ENCODE measurements at regions not wholly inside any gene's neighbourhood (a gene's known extent, or its start where the extent isn't known, plus 50 kb on each side); places are given as distances from the start of the nearest gene placed in this dataset.

DNA sequence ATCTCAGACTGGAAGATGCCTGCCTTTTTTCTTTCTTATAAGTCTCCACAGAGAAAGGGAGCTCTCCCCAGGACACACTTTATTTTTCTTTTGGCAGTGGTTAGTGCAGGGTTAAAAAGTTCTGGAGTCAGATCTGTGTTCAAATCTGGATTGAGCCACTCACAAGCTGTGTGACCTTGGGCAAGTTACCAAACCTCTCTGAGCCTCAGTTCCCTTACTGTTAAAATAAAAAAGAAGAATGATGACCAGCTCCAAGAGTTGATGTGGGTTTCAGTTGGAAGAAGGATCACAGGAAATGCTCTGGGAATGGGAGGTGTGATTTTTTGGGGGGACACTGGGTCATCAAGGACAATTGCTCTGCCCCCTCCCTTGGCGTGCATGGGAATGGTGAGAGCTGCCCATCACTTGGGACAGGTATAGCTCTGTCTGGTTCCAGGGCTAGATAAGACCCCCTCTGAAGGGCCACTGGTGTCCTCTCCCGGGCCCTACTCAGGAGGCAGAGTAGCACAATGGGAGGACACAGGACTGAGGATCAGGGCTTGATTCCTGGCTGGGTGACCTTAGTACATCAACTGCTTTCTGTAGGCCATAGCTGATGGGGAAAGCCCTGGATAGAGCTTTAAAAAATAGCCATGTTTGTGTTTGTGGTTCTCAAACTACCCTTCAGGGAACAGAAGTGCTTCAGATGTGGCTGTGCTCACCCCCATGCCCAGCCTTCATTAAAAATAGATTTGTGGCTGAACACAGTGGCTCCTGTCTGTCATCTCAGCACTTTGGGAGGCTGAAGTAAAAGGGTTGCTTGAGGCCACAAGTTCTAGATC lies 228.3 kb downstream of the MIAT start:
- Histone ChIP-seq H3K9me3 (ENCODE audit: severe bottlenecking) (no peaks in the 10 kb centered on the region), H3K4me3 (ENCODE audit: low read depth, low read length) (no peak overlapping the region), H3K27ac (no peak overlapping the region), H3K36me3 (no peaks in the 10 kb centered on the region), H3K27me3 (ENCODE audit: insufficient read depth, low read depth, severe bottlenecking) (no peaks in the 10 kb centered on the region)
- TF ChIP-seq, protein P1, sequence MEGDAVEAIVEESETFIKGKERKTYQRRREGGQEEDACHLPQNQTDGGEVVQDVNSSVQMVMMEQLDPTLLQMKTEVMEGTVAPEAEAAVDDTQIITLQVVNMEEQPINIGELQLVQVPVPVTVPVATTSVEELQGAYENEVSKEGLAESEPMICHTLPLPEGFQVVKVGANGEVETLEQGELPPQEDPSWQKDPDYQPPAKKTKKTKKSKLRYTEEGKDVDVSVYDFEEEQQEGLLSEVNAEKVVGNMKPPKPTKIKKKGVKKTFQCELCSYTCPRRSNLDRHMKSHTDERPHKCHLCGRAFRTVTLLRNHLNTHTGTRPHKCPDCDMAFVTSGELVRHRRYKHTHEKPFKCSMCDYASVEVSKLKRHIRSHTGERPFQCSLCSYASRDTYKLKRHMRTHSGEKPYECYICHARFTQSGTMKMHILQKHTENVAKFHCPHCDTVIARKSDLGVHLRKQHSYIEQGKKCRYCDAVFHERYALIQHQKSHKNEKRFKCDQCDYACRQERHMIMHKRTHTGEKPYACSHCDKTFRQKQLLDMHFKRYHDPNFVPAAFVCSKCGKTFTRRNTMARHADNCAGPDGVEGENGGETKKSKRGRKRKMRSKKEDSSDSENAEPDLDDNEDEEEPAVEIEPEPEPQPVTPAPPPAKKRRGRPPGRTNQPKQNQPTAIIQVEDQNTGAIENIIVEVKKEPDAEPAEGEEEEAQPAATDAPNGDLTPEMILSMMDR (IDR thresholded peaks at IDR 0.05; ENCODE audit: low read depth, low read length): no peak
- no peak for DNase-seq

DNA sequence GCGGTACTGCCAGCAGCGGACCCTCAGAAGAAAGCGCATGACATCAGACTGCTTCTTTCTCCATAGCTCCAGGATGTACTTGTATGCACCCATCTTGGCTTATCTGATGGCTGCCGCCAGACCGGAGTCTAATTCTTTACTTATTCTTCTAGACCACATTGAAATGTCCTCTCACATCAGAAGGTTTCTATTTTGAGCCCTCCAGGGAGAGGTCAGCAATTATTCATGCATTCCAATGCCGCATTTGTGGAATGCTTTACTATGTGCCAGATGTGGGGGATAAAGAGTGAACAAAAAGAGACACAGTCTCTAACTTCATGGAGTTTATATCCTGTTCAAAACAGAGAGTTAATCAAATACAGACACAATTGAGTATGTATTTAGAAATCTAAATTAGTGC lies 230.1 kb downstream of the MIAT start:
- no peaks in the 10 kb centered on the region for H3K9me3 ChIP-seq (ENCODE audit: severe bottlenecking)
- no peak overlapping the region for H3K27ac ChIP-seq
- no peaks in the 10 kb centered on the region for H3K27me3 ChIP-seq (ENCODE audit: insufficient read depth, low read depth, severe bottlenecking)
- no peak overlapping the region for H3K4me3 ChIP-seq (ENCODE audit: low read depth, low read length)
- no peak for DNase-seq
- TF ChIP-seq, protein P1 (IDR thresholded peaks at IDR 0.05; ENCODE audit: low read depth, low read length): no peak
- H3K36me3 ChIP-seq: no peaks in the 10 kb centered on the region

DNA sequence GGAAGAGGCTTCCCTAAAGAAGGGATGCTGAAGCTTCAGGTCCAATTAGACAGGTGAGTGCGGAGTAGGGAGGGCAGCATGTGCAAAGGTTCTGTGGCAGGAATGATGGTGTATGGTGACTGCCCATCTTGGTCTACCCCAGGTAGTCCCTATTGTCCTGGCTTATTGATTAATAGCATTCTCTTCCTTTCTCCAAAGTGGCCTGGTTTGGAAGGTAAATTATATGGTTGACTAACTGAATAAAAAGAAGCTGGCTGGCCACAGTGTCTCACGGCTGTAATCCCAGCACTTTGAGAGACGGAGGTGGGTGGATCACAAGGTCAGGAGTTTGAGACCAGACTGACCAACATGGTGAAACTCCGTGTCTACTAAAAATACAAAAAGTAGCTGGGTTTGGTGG lies 230.5 kb downstream of the MIAT start:
- no peak for DNase-seq
- Histone ChIP-seq H3K27me3 (ENCODE audit: insufficient read depth, low read depth, severe bottlenecking) (no peaks in the 10 kb centered on the region), H3K27ac (no peak overlapping the region), H3K36me3 (no peaks in the 10 kb centered on the region), H3K4me3 (ENCODE audit: low read depth, low read length) (no peak overlapping the region), H3K9me3 (ENCODE audit: severe bottlenecking) (no peaks in the 10 kb centered on the region)
- TF ChIP-seq, protein P1 (IDR thresholded peaks at IDR 0.05; ENCODE audit: low read depth, low read length): no peak

DNA sequence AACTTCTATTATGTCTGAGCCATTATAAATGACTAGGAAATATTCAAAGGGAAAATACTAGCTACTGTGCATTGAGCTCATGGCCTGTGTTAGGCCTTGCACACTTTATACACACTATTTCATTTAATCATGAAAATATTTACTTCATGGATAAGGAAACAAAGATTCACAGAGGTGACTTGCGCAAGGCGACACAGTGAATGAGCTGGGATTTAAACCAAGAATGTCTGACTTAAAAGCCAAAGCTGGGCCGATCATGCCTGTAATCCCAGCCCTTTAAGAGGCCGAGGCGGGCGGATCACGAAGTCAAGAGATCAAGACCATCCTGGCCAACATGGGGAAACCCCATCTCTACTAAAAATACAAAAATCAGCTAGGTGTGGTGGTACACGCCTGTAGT lies 231.5 kb downstream of the MIAT start:
- no peak for DNase-seq
- Histone ChIP-seq H3K4me3 (ENCODE audit: low read depth, low read length) (no peak overlapping the region), H3K27ac (no peak overlapping the region), H3K27me3 (ENCODE audit: insufficient read depth, low read depth, severe bottlenecking) (no peaks in the 10 kb centered on the region), H3K36me3 (no peaks in the 10 kb centered on the region), H3K9me3 (ENCODE audit: severe bottlenecking) (no peaks in the 10 kb centered on the region)
- TF ChIP-seq, protein P1 (IDR thresholded peaks at IDR 0.05; ENCODE audit: low read depth, low read length): no peak

DNA sequence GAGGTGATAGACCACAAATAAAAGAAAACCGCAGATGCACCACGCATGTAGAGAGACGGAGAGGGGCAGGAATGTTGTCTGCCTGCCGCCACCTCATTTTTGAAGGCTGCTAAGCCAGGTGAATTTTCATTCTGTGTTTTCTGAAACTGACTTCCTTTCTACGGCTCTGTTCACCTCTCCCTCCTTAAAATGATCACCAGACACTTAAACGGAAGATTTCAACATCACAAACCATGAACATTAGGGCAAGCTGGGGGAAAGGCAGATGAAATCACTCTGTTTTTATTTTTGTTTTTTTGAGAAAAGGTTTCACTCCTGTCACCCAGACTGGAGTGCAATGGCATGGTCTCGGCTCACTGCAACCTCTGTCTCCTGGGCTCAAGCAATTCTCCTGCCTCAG lies 232.4 kb downstream of the MIAT start:
- no peaks in the 10 kb centered on the region for H3K9me3 ChIP-seq (ENCODE audit: severe bottlenecking)
- no peak overlapping the region for H3K4me3 ChIP-seq (ENCODE audit: low read depth, low read length)
- no peak overlapping the region for H3K27ac ChIP-seq
- TF ChIP-seq, protein P1 (IDR thresholded peaks at IDR 0.05; ENCODE audit: low read depth, low read length): no peak
- H3K36me3 ChIP-seq: no peaks in the 10 kb centered on the region
- DNase-seq: no peak
- H3K27me3 ChIP-seq (ENCODE audit: insufficient read depth, low read depth, severe bottlenecking): no peaks in the 10 kb centered on the region

DNA sequence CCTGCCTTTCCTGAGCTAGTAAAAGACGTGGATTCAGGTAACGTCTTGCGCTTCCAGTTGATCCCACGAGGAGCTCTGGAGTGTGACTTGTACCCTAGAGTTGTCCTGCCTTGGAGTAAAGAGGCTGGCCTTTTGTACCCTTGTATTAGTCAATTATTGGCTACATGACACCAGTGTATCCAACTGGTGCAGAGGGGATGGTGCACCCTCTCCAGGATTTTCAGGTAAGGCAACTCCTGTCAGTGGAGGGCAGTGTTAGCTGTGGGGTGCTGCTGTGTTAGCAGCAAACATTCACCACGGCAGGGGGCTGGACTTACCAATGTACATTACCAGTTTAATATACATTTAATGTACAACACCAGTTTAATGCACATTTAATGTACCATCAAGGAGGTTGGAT lies 233.5 kb downstream of the MIAT start:
- Histone ChIP-seq H3K4me3 (ENCODE audit: low read depth, low read length) (no peak overlapping the region), H3K27ac (no peak overlapping the region), H3K27me3 (ENCODE audit: insufficient read depth, low read depth, severe bottlenecking) (no peaks in the 10 kb centered on the region), H3K9me3 (ENCODE audit: severe bottlenecking) (no peaks in the 10 kb centered on the region), H3K36me3 (no peaks in the 10 kb centered on the region)
- TF ChIP-seq, protein P1 (IDR thresholded peaks at IDR 0.05; ENCODE audit: low read depth, low read length): peak; percentile 59
- DNase-seq: peak; percentile 60
